Psoas muscle (tissue), 7 donors: ENCODE measurements at regions not wholly inside any gene's neighbourhood (a gene's known extent, or its start where the extent isn't known, plus 50 kb on each side); places are given as distances from the start of the nearest gene placed in this dataset.

ENCODE experiments used
- ATAC-seq, 4 donors: fragments of 200-7000 bp; cut with Tn5 transposase; one replicate each; pipeline ENCODE4 v1.9.1; 2020; ENCODE audit warnings: moderate library complexity in 3 of 4, mild to moderate bottlenecking in 2 of 4
- DNase-seq, 2 donors: peaks; one replicate each; pipeline ENCODE4 v3.0.0-alpha.2; 2020
- H3K27ac ChIP-seq: fragments of 200-600 bp; one replicate; pipeline ENCODE4 v1.8.0; 2022
- H3K27me3 ChIP-seq, 3 donors: fragments of 200-600 bp in 1 of 3; one replicate each; pipeline versions ENCODE4 v1.6.1 to v1.8.0; 2013 to 2022; ENCODE audit warnings: low read length in 2 of 3, mild to moderate bottlenecking in 2 of 3, moderate library complexity in 1 of 3; ENCODE audit not compliant: insufficient read depth in 3 of 3
- H3K36me3 ChIP-seq, 2 donors: fragments of 200-600 bp in 1 of 2; one replicate each; pipeline versions ENCODE4 v1.6.1 to v1.8.0; 2013 to 2022; ENCODE audit warnings: low read depth in 1 of 2, mild to moderate bottlenecking in 1 of 2, moderate library complexity in 1 of 2; ENCODE audit not compliant: insufficient read depth in 1 of 2
- H3K4me1 ChIP-seq: fragments of 200-600 bp; one replicate; pipeline ENCODE4 v1.8.0; 2022
- H3K4me3 ChIP-seq: fragments of 200-600 bp; one replicate; pipeline ENCODE4 v1.8.0; 2022; ENCODE audit warnings: mild to moderate bottlenecking
- H3K9me3 ChIP-seq: fragments of 200-600 bp; one replicate; pipeline ENCODE4 v1.8.0; 2022
- CTCF ChIP-seq: fragments of 200-600 bp; IDR thresholded peaks from one replicate; pipeline ENCODE4 v1.8.0; 2022; ENCODE audit warnings: antibody characterized with exemption
- WGBS, 3 donors: extraction: QIAGEN DNeasy Blood & Tissue Kit; methylation state at CpG; one replicate each; pipeline versions ENCODE4 v1.1.6 to v1.1.7; 2013; 5-methylcytosine and 5-hydroxymethylcytosine counted together
- intact Hi-C, 2 donors: fragments of 100-400 bp; cut with DNase I; formaldehyde crosslinking; loops; one replicate each; pipeline versions ENCODE4 v1.11.0 to v1.14.2; 2022
- donor health status: healthy with polysubstance abuse.
- donor health status: DM: no; HTN: no; CAD: no; lungs with moderate emphysema.
- donor health status: Bipolar disorder and iron deficiency.
- donor health status: healthy.
- donor health status: DM: yes; HTN: yes; CAD: no.
- donor health status: DM: no; HTN: no; CAD: no.
- donor health status: DM: yes; HTN: yes; CAD: no.

GRCh38 chr2:84160453-84160852 is 298.6 kb downstream of the SUCLG1 start:
- H3K27me3 ChIP-seq: no peaks in the 10 kb centered on the region
- H3K4me3 ChIP-seq: no peak overlapping the region
- no peak overlapping the region for H3K27ac ChIP-seq
- TF ChIP-seq CTCF: no peak
- DNase-seq (no peak), ATAC-seq (no peak)
- no peaks in the 10 kb centered on the region for H3K36me3 ChIP-seq
- WGBS, 3 donors: 63 to 74% (median 64%) methylated on average over 1 of the region's 1 CpG
- no peaks in the 10 kb centered on the region for H3K4me1 ChIP-seq
- intact Hi-C loops: no loop called here
- H3K9me3 ChIP-seq: no peaks in the 10 kb centered on the region

GRCh38 chr2:84158605-84159004 is 300.5 kb downstream of the SUCLG1 start:
- no peak for DNase-seq
- Histone ChIP-seq H3K27ac (no peak overlapping the region), H3K4me1 (no peaks in the 10 kb centered on the region), H3K9me3 (no peaks in the 10 kb centered on the region), H3K36me3 (no peaks in the 10 kb centered on the region), H3K27me3 (no peaks in the 10 kb centered on the region), H3K4me3 (no peak overlapping the region)
- WGBS, 3 donors: 81 to 88% (median 82%) methylated on average over 2 of the region's 2 CpGs
- TF ChIP-seq CTCF: no peak
- no peak for ATAC-seq
- intact Hi-C loops: no loop called here

GRCh38 chr2:84152462-84152861 is 306.6 kb downstream of the SUCLG1 start:
- H3K36me3 ChIP-seq: no peaks in the 10 kb centered on the region
- H3K4me3 ChIP-seq: no peak overlapping the region
- intact Hi-C loops: no loop called here
- H3K9me3 ChIP-seq: no peaks in the 10 kb centered on the region
- DNase-seq (no peak), ATAC-seq (no peak)
- WGBS, 3 donors: 68 to 75% (median 73%) methylated on average over 2 of the region's 2 CpGs
- peaks cover 0 to 2% (median 0%) of the 10 kb centered on the region in 3 donors for H3K27me3 ChIP-seq
- no peak overlapping the region for H3K27ac ChIP-seq
- H3K4me1 ChIP-seq: no peaks in the 10 kb centered on the region
- TF ChIP-seq CTCF: no peak

GRCh38 chr2:84144345-84144744 is 314.7 kb downstream of the SUCLG1 start:
- ATAC-seq: no peak
- H3K4me1 ChIP-seq: no peaks in the 10 kb centered on the region
- H3K4me3 ChIP-seq: no peak overlapping the region
- no peaks in the 10 kb centered on the region for H3K9me3 ChIP-seq
- no peaks in the 10 kb centered on the region for H3K36me3 ChIP-seq
- TF ChIP-seq CTCF: no peak
- intact Hi-C loops: no loop called here
- peaks cover 0 to 1% (median 0%) of the 10 kb centered on the region in 3 donors for H3K27me3 ChIP-seq
- no peak for DNase-seq
- H3K27ac ChIP-seq: no peak overlapping the region
- WGBS, 3 donors: 77 to 85% (median 79%) methylated on average over 4 of the region's 4 CpGs

- Histone ChIP-seq H3K27me3 (no peaks in the 10 kb centered on the region), H3K4me1 (no peaks in the 10 kb centered on the region), H3K27ac (no peak overlapping the region), H3K36me3 (no peaks in the 10 kb centered on the region), H3K4me3 (no peak overlapping the region), H3K9me3 (no peaks in the 10 kb centered on the region)
- WGBS, 3 donors: 43 to 60% (median 49%) methylated on average over 3 of the region's 3 CpGs
- TF ChIP-seq CTCF: no peak
- DNase-seq: no peak
- intact Hi-C loops: no loop called here
- ATAC-seq: no peak
Measured at GRCh38 chr2:84137034-84137433, 322.0 kb downstream of the SUCLG1 start.
